Chondrocyte (in vitro differentiated cells): ENCODE measurements at regions not wholly inside any gene's neighbourhood (a gene's known extent, or its start where the extent isn't known, plus 50 kb on each side); places are given as distances from the start of the nearest gene placed in this dataset.

Experiments used
- DNase-seq: peaks from one replicate; pipeline ENCODE4 v3.0.0; 2021; ENCODE audit warnings: mixed read lengths, low spot score
- H3K27ac Mint-ChIP-seq: one replicate; pipeline ENCODE4 v1.8.0; 2021; ENCODE audit warnings: mild to moderate bottlenecking, moderate library complexity, mixed read lengths; ENCODE audit not compliant: unreplicated experiment
- H3K27me3 Mint-ChIP-seq: 2 replicates; pipeline ENCODE4 v1.8.0; 2021; ENCODE audit warnings: low read depth, mixed read lengths
- H3K36me3 Mint-ChIP-seq: 2 replicates; pipeline ENCODE4 v1.8.0; 2021; ENCODE audit warnings: low read depth, mixed read lengths
- H3K4me1 Mint-ChIP-seq: 2 replicates; pipeline ENCODE4 v1.8.0; 2021; ENCODE audit warnings: low read depth, mild to moderate bottlenecking, mixed read lengths
- H3K4me3 Mint-ChIP-seq: one replicate; pipeline ENCODE4 v1.8.0; 2021; ENCODE audit warnings: mild to moderate bottlenecking, moderate library complexity, mixed read lengths; ENCODE audit not compliant: unreplicated experiment
- H3K9me3 Mint-ChIP-seq: 2 replicates; pipeline ENCODE4 v1.8.0; 2021; ENCODE audit warnings: low read depth, mixed read lengths
- CTCF ChIP-seq: fragments of 200-600 bp; sonication (generic); IDR thresholded peaks from 2 replicates; pipeline ENCODE4 v1.5.0; 2021; ENCODE audit warnings: antibody characterized with exemption, mild to moderate bottlenecking, moderate library complexity

GRCh38 chr2:242056026-242056425 lies 186.5 kb downstream of the RTP5 start:
- Mint-ChIP-seq H3K9me3 (peaks cover 3% of the 10 kb centered on the region), H3K27me3 (peaks cover 62% of the 10 kb centered on the region), H3K27ac (no peak overlapping the region), H3K4me3 (no peak overlapping the region), H3K4me1 (peaks cover 4% of the 10 kb centered on the region), H3K36me3 (peaks cover 2% of the 10 kb centered on the region)
- TF ChIP-seq CTCF = no peak
- peak; percentile 79 for DNase-seq

GRCh38 chr2:242056785-242057184 lies 187.3 kb downstream of the RTP5 start:
- no peak overlapping the region for H3K4me3 Mint-ChIP-seq
- H3K36me3 Mint-ChIP-seq = peaks cover 2% of the 10 kb centered on the region
- H3K9me3 Mint-ChIP-seq = peaks cover 3% of the 10 kb centered on the region
- peaks cover 4% of the 10 kb centered on the region for H3K4me1 Mint-ChIP-seq
- H3K27me3 Mint-ChIP-seq = peaks cover 56% of the 10 kb centered on the region
- no peak for TF ChIP-seq CTCF
- H3K27ac Mint-ChIP-seq = no peak overlapping the region
- DNase-seq = peak; percentile 53

- Mint-ChIP-seq H3K27ac (no peak overlapping the region), H3K36me3 (peaks cover 2% of the 10 kb centered on the region), H3K9me3 (peaks cover 3% of the 10 kb centered on the region), H3K4me3 (no peak overlapping the region), H3K27me3 (peaks cover 51% of the 10 kb centered on the region), H3K4me1 (peaks cover 4% of the 10 kb centered on the region)
- TF ChIP-seq CTCF = no peak
- DNase-seq = peak; percentile 52
Observed at GRCh38 chr2:242057379-242058040, 188.0 kb downstream of the RTP5 start.

GRCh38 chr2:242058116-242058680 lies 188.7 kb downstream of the RTP5 start:
- Mint-ChIP-seq H3K4me1 (peaks cover 6% of the 10 kb centered on the region), H3K27me3 (peaks cover 45% of the 10 kb centered on the region), H3K36me3 (peaks cover 2% of the 10 kb centered on the region), H3K27ac (no peak overlapping the region), H3K9me3 (peaks cover 3% of the 10 kb centered on the region), H3K4me3 (no peak overlapping the region)
- DNase-seq = peak; percentile 51
- TF ChIP-seq CTCF = no peak

GRCh38 chr2:242059566-242059965 lies 190.0 kb downstream of the RTP5 start:
- Mint-ChIP-seq H3K27me3 (peaks cover 33% of the 10 kb centered on the region), H3K27ac (no peak overlapping the region), H3K9me3 (peaks cover 3% of the 10 kb centered on the region), H3K36me3 (peaks cover 2% of the 10 kb centered on the region), H3K4me3 (no peak overlapping the region), H3K4me1 (peaks cover 13% of the 10 kb centered on the region)
- peak; percentile 11 for DNase-seq
- TF ChIP-seq CTCF = no peak
